ENCODE measurements at regions not wholly inside any gene's neighbourhood (a gene's known extent, or its start where the extent isn't known, plus 50 kb on each side); places are given as distances from the start of the nearest gene placed in this dataset.

DNA sequence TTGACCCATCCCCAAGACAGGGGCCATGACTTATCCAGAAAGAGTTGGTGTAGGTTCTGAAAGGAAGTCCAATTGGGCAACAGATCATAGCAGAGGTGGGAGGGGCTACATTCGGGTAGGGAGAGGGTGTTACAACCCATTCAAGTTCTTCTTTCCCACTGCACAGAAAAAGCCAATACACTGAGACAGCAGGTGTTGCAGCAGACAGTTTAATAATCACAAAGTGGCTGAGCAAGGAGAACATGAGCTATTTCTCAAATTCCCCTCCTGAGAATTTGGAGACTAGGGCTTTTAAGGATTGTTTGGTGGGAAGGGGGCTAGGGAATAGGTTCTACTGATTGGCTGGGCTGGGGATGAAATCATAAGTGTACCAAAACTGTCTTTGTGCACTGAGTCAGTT is 328.4 kb upstream of the POU3F1 start:
- no peak for TF ChIP-seq POLR2A (IDR thresholded peaks at IDR 0.05)
- TF ChIP-seq, protein P1, sequence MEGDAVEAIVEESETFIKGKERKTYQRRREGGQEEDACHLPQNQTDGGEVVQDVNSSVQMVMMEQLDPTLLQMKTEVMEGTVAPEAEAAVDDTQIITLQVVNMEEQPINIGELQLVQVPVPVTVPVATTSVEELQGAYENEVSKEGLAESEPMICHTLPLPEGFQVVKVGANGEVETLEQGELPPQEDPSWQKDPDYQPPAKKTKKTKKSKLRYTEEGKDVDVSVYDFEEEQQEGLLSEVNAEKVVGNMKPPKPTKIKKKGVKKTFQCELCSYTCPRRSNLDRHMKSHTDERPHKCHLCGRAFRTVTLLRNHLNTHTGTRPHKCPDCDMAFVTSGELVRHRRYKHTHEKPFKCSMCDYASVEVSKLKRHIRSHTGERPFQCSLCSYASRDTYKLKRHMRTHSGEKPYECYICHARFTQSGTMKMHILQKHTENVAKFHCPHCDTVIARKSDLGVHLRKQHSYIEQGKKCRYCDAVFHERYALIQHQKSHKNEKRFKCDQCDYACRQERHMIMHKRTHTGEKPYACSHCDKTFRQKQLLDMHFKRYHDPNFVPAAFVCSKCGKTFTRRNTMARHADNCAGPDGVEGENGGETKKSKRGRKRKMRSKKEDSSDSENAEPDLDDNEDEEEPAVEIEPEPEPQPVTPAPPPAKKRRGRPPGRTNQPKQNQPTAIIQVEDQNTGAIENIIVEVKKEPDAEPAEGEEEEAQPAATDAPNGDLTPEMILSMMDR (IDR thresholded peaks at IDR 0.05) = no peak
